ENCODE measurements at regions not wholly inside any gene's neighbourhood (a gene's known extent, or its start where the extent isn't known, plus 50 kb on each side); places are given as distances from the start of the nearest gene placed in this dataset.

DNA sequence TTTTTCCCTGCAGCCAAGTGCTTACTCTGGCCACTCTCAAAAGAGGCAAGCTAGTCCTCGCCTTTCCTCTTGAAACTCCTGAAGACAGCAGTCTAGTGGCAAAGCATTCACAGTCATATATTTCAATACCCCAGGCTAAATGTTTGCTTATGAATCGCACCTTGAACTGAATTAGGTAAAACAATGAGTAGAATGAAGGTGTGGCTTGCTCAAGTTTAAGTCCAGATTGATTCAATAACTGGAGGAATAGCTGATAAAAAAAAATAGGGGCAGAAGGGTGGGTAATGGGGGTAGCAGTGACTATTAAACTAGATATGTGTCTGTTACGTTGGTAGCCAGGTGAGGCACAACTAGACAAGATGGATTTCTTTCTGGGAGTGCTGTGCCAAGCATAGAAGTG lies 88.2 kb upstream of the EPB41L3 start:
- DNase-seq = no peak

DNA sequence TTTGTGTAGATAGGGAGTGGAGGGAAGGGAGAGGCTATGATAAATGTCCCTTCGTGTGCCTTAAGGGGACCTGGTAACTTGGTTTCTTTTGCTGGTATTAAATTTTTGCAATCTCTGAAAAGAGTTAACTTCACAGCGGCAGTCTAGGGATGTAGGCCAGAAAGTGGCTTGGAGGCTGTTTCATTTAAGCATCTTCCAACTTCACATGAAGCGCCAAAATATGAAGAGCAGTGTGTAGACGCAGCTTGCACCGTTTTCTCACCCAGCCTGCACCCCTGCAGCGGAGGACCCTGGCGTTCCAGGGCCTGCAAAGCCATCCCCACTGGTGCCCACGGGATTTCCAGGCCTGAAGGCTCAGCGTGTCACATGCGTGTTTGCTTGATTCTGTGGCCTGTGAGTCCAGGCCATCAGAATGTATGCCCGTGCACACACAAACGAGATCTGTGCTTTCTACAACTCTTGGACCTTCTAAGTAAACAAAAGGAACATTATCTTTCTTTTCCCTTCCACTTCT lies 87.2 kb upstream of the EPB41L3 start:
- DNase-seq = no peak

DNA sequence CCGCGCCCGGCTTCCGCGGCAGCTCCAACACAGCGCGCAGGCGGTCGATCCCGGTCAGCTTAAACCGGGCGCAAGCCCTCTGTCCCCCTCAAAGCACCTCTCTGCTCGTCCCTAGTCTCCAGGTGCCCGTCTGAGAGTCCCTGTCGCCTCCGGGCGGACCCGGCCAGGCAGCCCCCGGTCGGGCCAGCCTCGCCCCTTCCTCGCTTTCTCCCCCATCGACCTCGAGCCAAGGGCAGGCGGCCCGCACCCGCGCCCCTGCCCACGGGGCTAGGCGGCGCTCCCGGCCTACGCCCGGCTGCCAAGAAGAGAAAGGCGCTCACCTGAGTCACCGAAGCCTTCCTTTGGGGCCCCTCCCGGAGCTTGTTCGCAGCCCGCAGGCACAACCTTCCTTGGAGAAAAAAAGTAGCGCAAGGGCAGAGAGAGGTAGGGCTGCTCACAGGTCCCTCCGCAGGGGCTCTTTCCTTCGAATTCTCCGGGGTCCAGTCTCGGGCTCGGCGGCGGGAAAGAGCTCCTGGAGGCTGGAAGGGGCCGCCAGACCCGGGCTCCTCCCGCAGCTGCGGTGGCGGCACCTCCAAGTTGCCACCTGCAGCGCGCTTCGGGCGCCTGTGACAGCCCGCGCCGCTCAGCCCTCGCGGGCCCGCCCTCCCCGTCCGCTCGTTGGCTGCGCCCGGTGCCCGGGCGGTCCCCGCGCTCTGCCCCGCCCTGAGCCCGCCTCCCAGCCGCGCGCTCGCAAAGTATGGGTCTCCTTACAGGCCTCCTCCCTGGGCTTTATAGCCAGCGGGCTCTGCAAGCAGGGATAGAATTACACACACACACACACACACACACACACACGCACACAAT lies 86.5 kb upstream of the EPB41L3 start:
- DNase-seq = peak; percentile 53

DNA sequence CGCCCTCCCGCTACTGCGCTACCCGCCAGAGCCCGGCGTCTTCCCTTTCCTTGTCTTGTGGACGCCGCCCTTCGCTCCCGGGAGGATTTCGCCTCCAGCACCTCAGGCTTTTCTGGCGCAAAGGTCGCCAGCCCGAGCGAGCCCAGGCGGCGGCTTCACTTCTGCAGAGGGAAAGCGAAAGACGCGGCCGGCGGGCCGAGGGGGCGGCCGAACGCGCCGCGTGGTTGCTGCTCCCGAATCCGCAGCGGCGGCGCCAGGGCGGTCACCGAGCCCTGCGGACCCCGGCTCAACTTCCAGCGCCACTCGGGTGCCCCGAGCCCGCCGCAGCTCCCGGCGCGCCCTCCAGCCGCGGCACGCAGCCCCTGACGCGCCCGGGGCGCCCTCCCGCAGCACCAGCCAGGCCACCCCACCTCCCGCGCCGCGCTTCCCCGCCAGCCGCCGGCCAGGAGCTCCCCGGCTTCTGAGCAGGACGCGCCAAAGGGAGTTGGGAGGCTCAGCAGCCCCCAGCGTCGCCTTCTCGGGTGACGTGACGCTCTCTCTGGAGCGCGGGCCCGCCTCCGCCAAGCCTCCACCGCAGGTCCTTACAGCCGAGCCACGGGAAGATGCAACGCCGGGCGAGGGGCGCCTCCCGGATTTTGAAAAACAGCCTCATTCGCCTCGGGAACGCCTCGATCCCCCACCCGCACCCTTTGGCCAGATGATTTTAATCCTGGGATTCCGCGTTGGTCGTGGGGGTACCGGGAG lies 84.9 kb upstream of the EPB41L3 start:
- DNase-seq = no peak

DNA sequence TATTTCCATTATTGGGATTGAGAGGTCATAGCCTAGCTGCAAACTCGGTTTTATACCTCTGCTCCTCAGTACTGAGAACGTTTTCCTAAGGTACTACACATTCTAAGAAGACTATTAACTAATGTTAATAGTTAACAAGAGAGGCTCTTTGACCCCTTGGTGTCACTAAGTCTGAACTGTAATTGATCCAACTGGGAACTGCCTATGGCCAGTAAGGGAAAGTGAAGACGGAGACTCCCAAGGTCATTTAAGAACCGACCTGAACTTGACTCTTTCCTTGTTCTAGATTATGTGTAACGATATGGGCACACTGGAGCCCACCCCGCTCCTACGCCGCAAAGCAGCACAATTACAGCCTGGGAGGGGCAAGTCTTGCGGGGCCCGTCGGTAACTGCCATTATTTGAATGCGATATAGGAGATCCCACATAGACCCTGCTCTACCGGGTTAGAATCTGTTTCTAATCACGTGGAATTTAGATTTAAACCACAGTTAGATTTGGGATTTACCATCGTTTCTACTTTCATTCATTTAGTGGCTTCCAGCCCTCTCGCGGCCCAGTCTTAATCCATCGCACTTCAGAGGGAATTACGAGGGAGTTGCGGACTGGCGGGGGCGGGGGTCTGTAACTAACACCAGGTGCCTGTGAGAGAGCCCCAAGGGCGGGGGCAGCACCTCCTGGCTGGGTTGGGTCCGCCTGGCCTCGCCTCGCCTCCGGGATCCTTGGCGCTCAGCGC lies 84.1 kb upstream of the EPB41L3 start:
- no peak for DNase-seq

DNA sequence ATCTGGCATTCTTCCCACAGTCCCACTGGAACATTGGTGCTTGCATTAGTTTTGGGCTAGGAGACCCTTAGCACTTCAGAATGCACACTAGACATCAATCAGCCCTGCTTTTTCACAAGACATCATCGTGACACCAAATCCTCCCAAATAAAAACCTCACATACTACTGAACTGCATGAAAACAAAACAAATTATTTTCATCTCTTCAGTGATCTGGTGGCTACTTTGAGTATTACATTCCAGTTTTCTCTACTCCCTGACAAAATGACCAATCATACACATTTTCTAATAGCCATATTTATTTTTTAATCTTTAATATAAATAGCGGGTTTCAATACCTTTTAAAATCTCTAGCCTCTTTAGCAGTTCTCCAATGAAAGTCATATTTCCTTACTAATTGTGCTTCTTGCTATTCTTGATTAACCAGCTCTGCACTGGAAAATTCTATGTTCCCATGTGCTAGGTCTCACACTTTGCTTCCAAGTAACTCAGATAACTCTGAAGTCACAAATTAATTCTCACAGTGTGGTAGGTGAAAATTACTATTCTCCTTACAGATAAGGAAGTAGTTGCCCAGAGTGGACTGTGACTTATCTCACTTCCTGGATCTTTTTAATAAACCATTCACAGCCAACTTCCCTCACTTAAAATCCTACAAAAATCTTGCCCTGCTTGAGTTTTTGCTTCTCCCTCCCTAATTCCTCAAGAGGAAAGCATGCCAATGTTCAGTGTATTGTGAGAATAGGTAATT lies 82.5 kb upstream of the EPB41L3 start:
- no peak for DNase-seq

DNA sequence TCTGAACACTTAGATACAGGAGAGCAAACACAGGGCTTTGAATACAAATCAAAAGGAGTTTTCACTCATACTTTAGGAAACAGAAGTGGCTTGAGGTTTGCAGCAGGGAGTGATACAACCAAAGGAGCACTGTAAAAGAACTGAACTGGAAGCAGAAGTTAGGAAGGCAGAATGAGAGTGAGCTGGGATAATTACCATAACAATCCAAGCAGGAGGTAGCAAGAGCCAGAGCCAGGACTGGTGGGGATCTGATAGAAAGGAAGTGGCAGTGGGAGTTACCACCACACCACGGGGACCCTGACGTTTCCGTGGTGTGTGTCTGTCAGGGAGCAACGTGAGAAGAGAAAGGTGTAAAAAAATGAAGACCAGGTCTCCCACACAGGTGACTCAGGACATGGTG lies 81.3 kb upstream of the EPB41L3 start:
- no peak for DNase-seq

DNA sequence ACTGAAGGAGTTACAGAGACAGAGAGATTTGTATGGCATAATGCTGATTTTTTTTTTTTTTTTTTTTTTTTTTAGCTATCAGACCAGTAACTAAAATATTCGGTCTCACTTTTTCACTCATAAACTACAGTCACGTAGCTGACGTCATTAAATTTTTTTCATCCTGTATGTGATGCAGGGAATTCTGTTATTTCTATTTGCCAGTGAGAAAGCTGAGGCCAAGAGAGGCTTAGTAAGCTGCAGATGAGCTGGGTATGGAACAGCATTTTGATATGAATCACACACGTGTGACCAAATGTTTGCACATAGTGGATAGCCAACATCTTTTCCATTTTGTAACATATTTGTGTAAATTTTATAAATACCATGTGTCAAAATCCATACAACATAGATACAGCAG lies 79.1 kb upstream of the EPB41L3 start:
- no peak for DNase-seq

DNA sequence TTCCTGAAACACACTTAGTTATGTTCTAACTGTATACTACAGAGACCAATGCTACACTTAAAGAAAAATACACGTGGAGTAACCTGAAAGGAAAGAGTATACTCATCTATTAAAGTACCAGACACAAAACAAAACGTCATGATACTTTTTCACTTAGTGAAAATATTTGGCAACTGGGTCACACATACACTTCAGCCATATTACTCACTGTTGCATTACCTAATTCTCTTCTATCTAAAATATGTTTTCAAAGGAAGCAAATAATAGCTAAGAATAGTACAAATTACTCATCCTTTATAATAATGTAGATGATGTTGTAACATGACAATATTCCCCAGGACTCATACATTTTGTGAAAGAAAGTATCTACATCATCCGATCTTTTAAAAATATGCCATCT lies 76.5 kb upstream of the EPB41L3 start:
- DNase-seq = no peak

DNA sequence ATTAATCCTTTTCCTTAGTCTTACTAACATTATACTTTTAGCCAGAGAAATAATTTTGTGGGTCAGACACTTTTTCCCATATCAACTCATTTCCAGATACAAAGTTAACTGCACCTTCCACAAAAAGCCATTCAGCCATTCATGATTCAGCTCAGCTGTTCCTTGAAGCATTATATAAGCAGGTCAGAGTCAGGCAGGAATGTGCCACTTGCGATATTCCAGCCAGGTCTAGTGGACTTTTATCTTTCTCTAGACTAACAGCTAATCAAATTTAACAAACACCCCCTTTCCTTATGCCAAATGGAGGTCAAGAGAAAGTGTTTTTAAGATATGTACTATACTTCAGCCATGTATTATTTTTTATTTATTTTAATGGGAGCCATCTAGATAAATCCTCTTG lies 75.6 kb upstream of the EPB41L3 start:
- no peak for DNase-seq

DNA sequence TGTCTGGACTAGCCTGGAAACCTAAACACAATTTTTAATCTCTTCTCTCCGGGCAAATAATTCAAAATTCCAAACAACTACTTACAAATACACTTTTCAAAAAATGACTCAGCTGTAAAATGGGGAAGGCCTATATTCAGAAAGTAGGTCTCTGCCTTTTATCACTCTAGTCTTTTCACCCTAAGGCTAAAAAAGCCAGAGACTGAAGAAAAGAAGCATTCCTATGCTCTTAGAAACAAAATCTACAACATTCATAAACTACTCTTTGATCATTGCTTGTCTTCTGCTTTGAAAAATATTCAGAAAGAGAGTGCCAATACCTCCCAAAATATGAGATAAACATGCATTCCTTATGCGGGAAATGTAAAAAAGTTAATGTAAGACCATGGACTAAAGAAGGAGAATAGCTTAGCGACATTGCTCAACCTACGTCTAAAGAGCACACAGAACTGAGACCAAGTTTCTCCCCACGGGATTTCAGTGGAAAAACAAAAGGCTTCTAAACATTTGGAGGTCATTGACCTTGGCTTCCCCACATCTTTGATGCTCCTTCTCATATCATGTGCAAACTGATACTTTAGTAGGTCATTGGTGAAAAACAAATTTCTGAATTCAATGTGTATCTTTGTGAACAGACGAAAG lies 74.4 kb upstream of the EPB41L3 start:
- no peak for DNase-seq

DNA sequence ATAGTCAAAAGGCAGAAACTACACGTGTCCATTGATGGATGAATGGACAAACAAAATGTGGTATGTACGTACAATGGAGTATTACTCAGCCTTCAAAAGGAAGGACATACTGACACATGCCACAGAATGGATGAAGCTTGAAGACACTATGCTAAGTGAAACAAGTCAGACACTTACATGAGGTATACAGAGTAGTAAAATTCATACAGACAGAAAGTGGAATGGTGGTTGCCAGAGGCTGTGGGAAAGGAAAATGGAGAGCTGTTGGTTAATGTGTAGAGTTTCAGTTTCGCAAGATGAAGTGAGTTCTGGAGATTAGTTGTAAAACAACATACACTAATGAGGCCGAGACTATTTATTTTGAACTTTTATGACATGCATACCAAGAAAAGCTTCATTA lies 67.4 kb upstream of the EPB41L3 start:
- DNase-seq = no peak

DNA sequence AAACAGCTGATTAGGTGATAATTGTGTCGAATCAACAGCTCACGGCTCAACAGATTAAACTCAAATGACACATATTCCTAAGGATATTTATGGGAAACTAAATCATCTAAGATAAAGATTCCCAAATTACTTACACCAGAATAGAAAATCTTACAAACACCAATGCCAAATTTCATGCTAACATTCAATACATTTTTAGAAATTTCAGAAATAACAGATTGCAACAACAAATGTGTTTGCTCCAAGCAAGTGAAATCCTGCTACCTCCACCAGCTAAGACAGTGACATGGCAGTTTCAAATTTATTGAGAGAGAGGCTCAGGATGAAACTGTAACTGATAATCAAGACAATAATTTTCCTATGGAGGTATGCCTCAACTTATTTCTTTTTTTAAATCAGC lies 65.0 kb upstream of the EPB41L3 start:
- no peak for DNase-seq

DNA sequence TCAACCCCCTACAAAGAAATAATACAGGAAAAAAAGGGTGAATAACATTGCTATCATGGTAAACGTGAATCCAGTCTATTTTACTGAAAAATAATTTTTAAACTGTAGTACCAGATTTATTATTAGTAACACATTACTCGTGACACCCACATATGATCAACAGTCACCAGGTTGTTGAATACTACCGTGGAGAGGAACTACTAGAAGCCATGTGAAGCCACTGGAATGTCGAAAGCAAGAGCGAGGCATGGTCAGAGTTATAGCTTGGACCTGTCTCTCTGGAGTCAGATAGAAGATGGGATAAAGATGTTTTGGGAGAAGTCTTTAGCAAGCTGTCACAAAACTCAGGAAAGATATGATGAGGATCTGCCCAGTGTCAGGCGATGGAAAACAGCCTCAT lies 63.2 kb upstream of the EPB41L3 start:
- DNase-seq = no peak

DNA sequence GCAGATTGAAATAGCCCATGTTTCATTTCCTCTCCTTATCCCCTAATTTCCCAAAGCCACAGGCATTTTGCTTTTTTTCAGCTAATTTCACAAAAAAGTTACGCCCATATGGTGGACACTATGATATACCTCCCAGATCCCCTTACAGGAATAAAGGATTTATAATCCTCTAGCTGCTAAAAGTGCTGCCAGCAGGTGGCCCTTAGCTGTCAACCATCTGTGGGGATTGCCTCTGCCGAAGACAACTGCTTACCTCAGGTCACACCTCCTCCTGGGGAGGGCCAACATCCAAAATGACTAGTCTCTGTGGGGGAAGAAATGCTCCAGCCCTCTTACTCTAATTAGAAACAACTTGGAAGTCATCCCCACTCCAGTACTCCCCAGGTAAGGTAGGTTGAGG lies 61.0 kb upstream of the EPB41L3 start:
- DNase-seq = no peak

DNA sequence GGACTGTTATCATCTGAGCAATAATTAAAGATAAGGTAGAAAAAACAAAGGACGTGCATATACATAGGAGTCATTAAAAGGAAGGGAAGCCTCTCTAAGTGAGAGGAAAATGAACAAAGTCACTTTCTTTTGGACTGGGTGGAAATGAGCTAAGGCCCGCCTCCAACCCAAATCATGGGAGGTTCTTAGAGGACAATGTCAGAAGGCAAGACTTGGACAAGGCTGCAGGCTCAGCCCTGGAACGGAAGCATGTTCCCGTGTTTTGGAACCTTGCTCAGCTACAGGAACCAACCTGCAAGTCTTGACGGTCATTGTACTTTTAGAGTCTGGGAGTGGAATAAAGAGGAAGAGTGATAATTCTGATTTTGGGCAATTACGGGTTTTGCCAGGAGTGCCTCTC lies 59.4 kb upstream of the EPB41L3 start:
- no peak for DNase-seq

DNA sequence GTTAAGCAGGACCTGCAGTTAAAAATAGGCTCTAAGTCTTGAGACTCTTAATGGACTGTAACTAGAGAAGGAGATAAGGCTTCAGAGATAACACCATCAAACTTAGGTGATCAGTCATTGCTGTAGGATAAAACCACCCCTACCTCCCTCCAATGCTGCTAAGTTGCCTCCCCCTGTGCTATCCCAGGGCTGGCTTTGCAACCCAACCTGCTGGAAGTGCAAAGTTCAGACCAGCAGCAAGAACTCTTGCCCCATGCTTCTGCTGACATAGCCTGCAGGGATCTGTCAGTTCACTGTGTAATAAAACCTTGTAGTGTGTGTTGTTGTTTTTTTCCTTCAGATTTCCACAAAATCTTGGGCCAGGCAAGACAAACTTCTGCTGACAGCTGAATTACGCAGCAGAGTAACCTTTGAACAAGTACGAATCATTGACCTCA lies 57.4 kb upstream of the EPB41L3 start:
- DNase-seq = no peak

DNA sequence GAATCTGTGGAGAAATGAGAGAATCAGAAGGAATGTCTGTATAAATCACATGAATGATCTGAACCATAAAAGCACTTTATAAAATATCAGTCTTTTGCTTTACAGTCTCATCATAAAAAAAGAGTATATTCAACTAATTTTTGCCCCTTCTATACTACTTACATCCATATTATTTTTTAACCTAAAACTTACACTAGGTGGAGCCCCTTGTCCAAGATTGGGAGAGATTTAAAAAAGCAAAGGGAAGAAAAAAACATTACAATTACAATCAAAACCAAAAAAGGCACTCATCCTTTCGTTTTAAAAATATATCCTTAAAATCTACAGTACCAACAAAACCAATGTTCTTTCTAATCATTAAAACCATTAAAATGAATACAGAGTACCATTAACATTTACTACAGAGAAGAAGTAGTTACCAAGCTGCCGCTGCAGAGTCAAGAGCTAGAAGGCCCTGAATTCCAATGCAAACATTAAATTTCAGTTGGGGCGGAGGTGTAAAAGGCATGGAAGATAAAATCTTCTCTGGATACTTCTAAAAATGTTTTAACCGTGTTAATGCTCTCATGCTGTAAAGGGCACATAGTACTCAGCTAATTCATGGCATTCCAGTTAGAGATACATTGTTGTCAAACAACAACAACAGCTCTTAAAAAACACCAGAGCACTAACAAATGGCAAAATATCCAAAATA lies 56.7 kb upstream of the EPB41L3 start:
- no peak for DNase-seq

DNA sequence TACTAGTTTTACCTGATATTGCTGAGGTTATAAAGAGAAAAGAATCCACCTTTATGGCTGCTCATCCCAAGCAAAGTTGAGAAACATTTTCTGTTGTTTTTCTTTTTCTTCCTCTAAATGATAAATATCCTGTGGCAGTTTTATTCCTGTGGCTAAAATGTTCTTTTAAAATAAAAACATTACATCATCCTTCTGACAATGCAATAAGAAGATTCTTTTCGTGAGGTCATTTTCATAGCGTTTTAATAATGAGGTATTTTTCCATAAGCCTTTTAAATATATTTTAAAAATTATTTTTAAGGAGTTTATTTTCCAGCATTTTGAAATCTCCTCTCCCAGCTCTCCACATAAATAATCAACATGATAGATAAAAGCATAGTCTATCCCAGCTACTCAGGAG lies 52.8 kb upstream of the EPB41L3 start:
- DNase-seq = no peak

Measured in NCI-H226 (cell line).